Suppressor macrophage (primary cell): ENCODE measurements at regions not wholly inside any gene's neighbourhood (a gene's known extent, or its start where the extent isn't known, plus 50 kb on each side); places are given as distances from the start of the nearest gene placed in this dataset.
"Not testable (repeated sequence)": the region's sequence is repeated elsewhere in the genome, so short reads cannot be mapped to it uniquely, and the experiment has no call there.

Experiments used
- DNase-seq, 4 experiments: peaks; one replicate each; pipeline ENCODE4 v3.0.0-alpha.2; 2020 to 2022

DNA sequence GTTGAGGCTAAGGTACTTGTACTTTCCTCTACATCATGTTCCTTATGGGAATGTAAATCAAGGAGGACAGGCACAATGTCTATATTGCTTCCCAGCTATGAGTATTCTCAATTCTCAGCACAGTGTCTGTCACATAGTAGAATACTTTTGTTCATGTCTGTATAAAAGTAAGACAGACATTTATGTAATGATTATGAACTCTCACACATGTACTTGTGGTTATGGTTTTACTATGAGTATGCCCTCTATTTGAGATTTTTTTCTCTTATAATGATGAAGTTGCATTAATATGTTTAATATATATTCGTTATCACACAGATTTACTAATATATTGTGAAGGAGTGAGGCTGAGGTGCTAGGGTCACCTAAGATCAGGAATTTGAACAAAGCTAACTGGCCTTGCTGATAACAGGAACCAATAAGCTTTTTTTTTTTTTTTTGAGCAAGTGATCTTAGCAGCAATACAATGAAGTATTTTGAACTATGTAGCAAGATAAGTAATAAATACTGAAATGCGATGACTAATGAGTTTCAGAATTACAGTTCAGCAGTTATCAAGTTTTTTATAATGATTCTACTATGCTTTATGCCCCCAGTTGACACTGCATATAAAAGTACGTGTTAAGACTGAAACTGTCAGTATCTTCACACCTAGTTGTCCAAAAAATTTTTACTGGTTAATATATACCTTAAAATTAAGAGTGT, 623.1 kb downstream of the HTR1B start:
- no peak for DNase-seq

DNA sequence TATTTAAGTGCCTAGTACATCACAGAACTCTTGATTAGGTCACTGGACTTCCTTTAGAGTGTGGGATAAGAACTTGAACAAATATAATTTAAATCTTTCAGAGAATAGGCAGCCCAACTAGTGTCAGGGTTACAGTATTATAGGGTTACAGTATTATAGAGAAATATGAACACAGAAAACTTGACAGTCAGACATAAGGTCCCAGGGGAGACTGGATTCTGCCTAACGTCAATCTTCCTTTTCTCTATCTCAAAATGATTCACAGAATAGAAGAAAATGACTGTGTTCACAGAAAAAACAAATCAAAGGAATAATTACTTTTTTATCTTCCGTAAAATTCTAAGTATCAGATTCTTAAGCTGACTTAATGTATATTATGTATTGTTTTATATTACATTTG, 623.8 kb downstream of the HTR1B start:
- DNase-seq, result no peak

DNA sequence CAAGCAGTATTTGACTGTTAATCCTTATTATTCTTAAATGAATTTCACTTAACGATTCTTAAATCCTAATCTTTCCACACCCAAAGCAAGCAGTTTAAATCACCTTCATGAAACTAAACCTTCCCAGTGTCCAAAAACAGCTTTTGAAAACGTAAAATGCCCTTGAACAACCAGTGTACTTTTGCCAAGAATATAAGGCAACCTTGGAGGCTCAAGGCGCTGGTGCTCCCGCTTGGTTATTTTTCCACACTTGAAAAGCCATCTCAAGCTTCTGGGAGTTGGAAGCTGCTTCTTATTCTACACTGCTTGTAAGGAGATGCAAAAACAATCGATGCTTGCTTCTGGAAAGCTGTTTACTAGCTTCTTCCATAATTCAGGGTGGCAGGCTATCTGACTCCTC, 625.7 kb downstream of the HTR1B start:
- no peak for DNase-seq

DNA sequence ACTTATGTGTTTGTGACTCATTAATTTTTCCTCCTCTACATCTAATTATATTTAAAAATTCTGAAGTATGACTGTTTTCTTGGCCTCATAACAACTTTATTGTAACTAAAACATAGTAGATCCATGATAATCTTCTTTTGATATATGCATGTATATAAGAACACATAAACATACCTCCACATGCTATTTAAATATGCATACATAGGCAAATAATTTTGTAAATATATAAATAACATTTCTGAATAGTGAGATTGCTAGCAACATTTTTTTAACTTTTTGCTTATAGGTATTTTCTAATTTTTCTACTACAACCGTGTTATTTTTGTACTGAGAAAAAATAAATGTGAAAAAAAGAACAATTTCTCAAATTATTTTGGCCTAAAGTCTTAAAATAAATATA, 627.6 kb downstream of the HTR1B start:
- no peak for DNase-seq

DNA sequence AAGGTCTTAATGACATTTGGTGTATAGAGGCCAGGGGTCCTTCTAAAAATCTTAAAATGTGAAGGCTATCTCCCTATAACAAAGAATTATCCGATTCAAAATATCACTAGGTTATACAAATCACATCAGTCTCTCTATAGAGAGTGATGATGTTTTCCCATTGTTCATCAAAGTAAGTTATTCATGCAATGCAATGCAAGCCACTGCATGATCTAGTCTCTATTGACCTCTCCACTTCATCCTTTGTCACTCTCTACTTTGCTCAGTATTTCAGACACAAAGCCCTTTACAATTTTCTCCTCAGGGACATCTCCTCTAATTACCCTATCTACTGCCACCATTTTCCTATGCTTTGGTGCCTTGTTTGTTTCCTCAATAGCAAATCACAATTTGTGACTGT, 628.0 kb downstream of the HTR1B start:
- no peak for DNase-seq

DNA sequence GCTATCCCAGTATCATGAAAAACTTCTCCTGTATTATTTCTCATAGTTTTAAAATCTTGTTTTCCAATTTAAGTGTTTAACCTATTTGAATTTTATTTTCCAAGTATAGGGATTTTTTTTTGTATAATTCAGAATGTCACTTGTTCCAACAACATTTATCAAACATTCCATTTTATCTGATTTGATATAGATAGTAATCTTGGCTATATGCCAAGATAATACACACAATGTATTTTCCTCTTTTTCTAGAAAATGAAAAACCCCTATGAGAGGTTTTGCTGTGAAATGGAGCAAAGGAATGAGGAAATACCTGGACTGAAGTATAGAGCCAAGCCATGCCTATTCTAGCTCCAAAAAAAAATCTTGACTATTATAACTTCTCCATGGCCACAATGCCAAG, 628.9 kb downstream of the HTR1B start:
- DNase-seq, result no peak

DNA sequence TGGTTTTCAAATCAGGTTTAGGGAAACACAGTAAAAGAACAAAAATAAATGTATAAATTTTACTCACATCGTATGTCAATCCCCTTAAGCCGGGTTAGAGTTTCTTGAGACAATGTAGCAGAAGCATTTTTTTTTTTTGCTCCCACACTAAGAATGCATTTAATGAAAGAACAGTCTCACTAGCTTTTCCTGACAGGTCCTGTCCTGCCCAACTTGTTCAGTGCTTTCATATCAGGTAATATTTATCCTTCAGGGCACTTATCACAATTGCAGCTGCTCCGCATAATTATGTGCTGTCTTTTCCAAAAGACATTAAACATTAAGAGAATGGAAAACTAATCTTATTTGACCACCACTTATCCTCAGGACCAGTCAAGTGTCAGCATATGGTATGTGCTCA, 632.0 kb downstream of the HTR1B start:
- DNase-seq, result no peak

DNA sequence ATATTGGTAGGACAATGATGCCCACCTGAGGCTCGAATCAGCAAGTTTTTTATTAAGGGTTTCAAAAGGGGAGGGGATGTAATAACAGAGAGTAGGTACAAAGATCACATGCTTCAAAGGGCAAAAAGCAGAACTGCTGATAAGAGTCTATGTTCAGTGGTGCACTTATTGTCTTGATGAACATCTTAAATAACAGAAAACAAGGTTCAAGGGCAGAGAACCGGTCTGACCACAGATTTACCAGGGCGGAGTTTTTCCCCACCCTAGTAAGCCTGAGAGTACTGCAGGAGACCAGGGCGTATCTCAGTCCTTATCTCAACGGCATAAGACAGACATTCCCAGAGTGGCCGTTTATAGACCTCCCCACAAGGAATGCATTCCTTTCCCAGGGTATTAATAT, 639.7 kb downstream of the HTR1B start:
- DNase-seq, result not testable (repeated sequence)

DNA sequence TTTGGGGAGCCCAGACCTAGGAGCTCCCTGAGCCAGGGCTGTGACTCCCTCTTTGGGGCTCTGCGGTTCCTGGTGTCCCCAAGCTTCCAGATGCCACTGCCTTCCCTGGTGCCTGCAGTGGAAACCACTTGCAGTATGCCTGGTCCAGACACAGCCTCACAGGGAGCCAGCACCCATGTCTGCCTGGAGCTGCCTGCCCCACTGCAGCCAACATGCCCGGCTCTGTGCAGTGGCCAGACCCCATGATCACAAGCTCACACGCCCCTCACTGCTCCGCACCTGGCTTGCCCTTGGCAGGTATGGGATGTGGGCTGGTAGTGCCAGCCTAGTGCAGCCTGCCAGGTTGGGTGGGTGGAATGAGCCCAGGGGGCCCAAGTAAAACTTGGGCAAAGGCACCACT, 644.8 kb downstream of the HTR1B start:
- no peak for DNase-seq

DNA sequence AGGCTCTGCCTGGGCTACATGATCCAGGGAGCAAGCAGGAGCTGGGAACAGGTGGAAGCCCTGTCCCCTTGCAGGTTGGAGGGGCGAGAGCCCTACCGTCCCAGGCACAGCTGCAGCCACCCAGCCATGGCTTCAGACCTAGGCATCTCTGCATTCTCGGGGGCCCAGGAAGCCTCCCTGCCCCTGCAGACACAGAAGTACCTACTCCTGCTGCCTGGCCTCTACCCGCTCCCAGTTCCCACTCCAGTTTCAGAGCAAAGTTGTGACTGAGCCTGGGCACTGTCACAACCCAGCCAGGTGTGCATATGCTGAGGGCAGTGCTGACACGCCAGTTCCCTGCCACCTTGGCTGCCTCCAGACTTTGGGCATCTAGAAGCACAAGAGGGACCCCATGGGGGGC, 645.9 kb downstream of the HTR1B start:
- no peak for DNase-seq

DNA sequence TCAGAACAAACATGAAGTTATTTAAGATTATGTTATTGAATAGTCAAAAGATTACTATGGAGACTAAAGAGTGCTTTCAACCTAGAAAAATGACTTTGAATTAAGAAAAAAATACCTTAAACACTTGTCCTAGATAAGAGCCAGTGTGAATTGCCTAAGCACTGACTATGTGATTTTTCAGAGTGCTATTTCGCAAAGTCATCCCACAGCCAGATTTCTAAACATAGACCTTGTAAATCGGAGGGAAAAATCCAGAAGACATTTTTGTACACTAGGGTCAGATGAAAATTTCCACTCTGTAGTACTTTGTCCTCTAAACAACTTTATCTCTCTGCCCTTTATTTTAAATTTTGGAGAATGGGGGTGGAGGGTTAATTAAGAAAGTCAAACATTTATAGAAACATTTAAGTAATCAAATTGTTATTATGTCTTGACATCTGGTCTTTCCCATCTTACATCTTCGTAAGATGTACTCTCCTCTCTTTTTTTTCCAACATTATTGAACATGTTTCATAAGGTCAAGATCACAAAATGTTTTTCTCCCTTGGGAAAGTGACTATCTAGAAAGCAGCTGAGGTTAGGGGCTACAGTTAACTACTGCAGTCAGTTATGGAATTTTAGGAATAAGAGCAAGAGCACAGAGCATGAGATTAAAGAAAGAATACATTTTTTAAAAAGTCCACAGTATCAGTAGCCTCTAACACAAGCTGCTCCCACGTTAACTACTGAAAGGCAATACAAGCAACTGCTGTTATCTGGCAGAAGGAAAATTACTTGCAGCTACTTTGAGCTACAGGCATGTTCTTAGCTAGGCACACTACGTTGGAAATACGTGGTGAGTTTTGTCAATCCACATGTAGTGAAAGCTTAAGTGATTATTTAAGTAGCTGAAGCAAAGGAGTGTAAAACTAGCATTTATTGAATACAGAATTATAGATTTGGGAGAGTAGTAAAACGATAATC, 648.5 kb downstream of the HTR1B start:
- DNase-seq, result no peak

DNA sequence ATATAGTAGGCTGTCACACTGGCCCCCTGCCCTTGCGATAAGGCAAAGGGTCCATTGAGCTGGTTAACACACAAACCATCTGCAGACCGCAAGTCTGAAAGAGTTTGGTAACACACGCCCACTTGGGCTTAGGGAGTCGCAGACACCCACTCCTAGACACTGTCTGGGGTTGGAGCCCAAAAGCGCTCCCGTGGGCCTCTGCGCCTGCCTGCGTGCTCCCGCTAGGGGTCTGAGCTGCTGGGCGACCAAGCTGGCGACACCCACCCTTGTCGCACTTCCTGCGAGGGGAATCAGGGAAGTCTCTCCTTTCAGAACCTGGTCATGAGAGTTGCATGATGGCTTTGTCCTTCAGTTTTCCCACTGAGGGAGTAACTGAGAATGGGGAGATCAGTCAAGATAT, 653.0 kb downstream of the HTR1B start:
- no peak for DNase-seq

DNA sequence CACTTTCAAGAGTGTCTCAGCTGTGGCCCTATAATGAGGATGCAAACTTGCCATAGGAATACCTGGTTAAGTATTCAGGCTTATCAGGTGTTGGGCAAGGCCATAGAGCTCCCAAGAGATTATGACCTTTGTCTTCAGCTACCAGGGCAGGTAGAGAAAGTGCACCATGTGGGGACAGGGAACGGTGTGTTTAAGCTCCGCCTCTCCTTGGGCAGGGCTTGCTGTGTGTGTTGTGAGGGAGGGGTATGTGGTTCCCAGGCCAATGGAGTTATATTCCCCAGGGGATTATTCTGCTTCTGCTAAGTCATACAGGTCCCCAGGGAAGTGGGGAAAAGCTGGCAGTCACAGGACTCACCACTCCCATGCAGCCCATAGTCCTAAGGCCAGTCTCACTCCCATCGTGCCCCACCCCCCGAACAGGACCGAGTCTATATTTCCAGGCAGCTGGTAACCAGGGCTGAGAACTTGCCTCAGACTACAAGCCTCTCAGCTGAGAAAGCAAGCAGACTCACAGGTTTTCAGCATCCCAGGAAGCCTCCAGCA, 660.2 kb downstream of the HTR1B start:
- DNase-seq, result no peak

DNA sequence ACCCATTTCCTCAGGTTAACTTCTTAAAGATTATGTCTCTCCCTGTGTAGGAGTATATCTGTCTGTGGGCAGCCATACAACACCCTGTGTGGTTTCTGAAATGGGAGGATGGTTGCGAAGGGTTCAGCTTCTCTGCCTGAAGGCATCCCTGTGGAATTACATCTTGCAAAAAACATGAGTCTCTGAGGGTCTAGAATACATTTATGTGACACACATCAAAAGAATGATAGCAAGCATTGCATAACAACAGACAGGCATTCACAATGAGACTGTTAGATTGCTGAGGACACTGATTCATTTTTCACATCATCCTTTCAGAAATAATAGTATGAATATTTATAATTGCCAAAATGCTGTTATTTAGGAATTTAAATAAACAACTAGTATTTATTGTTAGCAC, 670.9 kb downstream of the HTR1B start:
- no peak for DNase-seq

DNA sequence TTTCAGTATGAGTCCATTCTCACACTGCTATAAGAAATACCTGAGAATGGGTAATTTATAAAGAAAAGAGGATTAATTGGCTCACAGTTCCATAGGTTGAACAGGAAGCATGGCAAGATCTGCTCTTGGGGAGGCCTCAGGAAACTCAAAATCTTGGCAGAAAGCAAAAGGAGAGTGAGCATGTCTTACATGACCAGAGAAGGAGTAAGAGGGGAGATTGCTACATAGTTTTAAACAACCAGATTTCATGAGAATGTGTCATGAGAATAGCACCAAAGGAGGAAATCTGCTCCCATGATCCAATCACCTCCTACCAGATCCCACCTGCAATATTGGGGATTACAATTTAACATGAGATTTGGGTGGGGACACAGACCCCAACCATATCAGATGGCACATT, 672.4 kb downstream of the HTR1B start:
- no peak for DNase-seq

DNA sequence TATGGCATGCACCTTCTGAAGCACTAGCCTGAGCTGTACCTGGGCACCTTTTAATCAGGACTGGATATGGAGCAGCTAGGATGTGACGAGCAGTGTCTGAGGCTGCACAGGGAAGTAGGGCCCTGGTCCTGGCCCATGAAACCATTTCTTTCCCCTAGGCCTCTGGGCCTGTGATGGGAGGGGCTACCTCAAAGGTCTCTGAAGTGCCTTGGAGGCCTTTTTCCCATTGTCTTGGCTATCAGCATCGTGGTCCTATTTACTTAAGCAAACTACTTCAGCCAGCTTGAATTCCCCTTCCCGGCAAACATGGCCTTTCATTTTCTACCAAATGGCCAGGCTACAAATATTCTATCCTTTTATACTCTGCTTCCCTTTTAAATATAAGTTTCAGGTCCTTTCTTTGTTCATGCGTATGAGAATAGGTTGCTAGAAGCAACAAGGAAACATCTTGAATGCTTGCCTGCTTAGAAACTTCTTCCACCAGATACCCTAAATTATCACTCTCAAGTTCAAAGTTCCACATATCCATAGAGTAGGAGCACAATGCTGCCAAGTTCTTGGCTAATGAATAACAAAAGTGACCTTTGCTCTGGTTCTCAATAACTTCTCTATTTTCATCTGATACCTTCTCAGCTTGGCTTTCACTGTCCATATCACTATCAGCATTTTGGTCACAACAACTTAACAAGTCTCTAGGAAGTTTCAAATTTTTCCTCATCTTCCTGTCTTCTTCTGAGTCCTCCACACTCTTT, 673.1 kb downstream of the HTR1B start:
- no peak for DNase-seq

DNA sequence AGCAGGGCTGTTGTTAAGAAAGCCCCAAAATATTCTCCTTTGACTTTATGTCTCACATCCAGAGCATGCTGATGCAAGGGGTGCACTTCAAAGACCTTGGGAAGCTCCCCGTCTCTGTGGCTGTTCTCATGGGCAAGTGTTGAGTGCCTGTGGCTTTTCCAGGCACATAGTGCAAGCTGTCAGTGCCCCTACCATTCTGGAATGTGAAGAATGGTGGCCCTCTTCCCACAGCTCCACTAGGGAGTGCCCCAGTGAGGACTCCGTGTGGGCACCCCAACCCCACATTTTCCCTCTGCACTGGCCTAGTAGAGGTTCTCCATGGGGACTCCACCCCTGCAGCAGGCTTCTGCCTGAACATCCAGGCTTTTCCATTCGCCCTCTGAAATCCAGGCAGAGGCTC, 673.7 kb downstream of the HTR1B start:
- DNase-seq, result no peak

DNA sequence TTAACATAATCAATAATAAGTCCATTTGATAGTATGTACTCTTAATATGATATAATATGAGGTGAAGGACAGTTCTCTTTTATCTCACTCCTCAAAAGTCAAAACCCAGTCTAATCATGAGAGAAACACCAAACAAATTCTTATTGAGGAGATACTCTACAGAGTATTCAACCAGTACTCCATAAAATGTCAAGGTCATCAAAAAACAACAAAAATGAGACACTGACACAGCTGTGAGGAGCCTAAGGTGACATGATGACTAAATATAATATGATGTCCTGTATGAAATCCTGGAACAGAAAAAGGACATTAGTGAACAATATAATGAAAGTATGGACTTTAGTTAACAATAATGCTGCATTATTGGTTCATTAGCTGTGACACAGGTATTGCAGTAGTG, 675.1 kb downstream of the HTR1B start:
- no peak for DNase-seq

DNA sequence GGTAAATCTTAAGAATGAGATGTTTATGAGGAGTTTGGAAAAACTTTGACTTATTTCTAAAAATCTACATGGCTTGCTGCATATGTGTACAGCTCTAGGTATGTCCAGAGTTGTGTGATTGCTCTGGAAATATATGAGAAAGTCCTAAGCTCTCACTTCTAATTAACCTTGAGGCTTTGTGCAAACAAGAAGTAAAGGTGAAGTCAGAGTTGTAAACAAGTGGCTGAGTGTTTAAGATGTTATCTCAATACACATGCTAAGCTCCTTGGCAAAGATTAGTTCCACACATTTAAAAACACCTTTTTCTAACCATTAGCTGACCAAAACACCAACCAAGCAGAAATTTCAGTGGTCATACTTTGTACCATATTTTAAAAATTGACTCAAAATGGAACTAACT, 684.2 kb downstream of the HTR1B start:
- DNase-seq, result no peak

DNA sequence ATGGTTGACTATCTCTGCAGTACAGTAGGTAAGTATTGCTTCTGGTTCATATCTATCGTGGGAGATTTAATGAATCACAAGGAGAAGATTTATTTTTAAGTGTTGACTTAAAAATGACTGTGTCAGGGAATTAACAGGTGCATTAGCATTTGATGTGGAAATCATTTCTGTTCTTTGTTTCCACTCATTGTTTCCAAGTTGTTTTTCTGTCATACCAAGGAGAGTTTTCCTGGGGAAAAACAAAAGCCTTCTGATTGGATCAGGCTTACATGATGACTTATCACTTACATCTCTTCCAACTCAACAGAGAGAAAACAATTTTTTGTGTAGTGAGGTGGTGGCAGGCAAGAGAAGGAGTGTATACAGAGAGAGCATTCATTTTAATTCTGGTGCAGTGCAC, 686.4 kb downstream of the HTR1B start:
- no peak for DNase-seq

DNA sequence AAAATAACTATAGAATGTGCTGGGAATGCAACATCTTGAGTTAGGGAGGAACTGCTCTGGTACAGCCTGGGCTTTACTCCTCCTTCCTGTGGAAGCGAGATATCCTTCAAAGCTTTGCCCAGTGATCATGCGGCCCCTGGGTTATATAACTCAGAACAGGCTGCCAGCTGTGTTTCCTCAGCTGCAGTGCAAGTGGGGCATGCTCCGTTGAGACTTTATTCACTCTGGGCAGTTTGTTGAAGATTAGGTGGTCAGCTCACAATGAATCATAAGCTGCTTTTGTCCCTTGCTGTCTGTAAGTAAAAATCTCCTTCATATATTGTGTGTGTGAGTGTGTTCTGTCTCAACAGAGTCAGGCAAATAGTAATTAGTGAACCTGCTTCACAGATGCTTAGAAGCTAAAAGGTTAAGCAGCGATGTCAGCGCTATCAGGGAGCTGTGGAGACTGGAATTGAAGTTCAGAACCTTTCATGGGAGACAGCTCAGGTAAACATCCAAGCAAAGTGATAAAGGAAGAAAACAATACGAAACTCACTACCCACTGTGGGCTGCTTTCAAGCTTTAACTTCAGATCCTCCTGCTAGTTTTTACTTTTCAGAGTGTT, 688.4 kb downstream of the HTR1B start:
- no peak for DNase-seq

DNA sequence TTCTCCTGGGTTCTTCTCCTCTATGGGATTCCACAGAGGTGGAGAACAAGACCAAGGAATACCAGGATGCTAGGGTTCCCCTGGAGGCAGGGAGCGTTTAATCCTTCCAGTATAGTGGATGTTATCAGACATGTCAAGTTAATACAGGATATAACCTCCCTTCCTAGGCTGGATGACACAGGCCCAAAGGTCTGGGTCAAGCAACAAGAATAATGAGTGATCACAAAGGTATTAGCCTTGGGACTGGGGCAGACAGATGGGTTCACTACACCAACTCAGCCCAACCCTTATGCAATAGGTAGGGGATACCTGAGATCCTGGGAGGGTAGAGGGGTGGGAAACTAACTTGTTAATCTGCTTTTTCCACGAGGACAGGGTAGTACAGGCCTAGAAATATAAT, 690.3 kb downstream of the HTR1B start:
- no peak for DNase-seq
